Activated CD8-positive, alpha-beta memory T cell treated with anti-CD3 and anti-CD28 coated beads, Interleukin-2, amount 50 U/mL, for 24 hours (primary cell): ENCODE measurements at regions not wholly inside any gene's neighbourhood (a gene's known extent, or its start where the extent isn't known, plus 50 kb on each side); places are given as distances from the start of the nearest gene placed in this dataset.

Source experiments
- DNase-seq: peaks from one replicate; pipeline ENCODE4 v3.0.0-alpha.2; 2020; ENCODE audit errors: extremely low read depth

GRCh38 chr9:115209601-115210306 lies 91.8 kb upstream of the TNC start:
- DNase-seq = no peak

GRCh38 chr9:115210699-115211098 lies 92.7 kb upstream of the TNC start:
- no peak for DNase-seq

- DNase-seq = no peak
Measured at GRCh38 chr9:115211413-115212124, 93.6 kb upstream of the TNC start.

GRCh38 chr9:115212125-115212605 lies 94.2 kb upstream of the TNC start:
- DNase-seq = no peak

GRCh38 chr9:115212832-115213231 lies 94.9 kb upstream of the TNC start:
- DNase-seq = no peak

- no peak for DNase-seq
Measured at GRCh38 chr9:115213818-115214334, 95.9 kb upstream of the TNC start.

- no peak for DNase-seq
Measured at GRCh38 chr9:115216873-115217272, 98.9 kb upstream of the TNC start.

GRCh38 chr9:115220319-115221005 lies 102.5 kb upstream of the TNC start:
- DNase-seq = no peak

- no peak for DNase-seq
Measured at GRCh38 chr9:115223471-115223870, 105.5 kb upstream of the TNC start.

GRCh38 chr9:115225459-115226116 lies 107.6 kb upstream of the TNC start:
- DNase-seq = no peak

- DNase-seq = no peak
Measured at GRCh38 chr9:115226152-115226551, 108.2 kb upstream of the TNC start.

- DNase-seq = no peak
Measured at GRCh38 chr9:115229496-115229895, 111.5 kb upstream of the TNC start.

- no peak for DNase-seq
Measured at GRCh38 chr9:115230924-115231515, 113.1 kb upstream of the TNC start.

GRCh38 chr9:115232181-115232774 lies 114.3 kb upstream of the TNC start:
- DNase-seq = no peak

GRCh38 chr9:115234094-115234493 lies 116.1 kb upstream of the TNC start:
- DNase-seq = no peak

- no peak for DNase-seq
Measured at GRCh38 chr9:115235221-115235620, 117.3 kb upstream of the TNC start.

GRCh38 chr9:115237385-115237998 lies 119.5 kb upstream of the TNC start:
- DNase-seq = no peak

- no peak for DNase-seq
Measured at GRCh38 chr9:115240676-115241075, 122.7 kb upstream of the TNC start.

GRCh38 chr9:115241641-115242040 lies 123.7 kb upstream of the TNC start:
- DNase-seq = no peak

GRCh38 chr9:115249488-115249887 lies 131.5 kb upstream of the TNC start:
- DNase-seq = no peak

GRCh38 chr9:115250621-115251032 lies 132.7 kb upstream of the TNC start:
- DNase-seq = no peak
